ENCODE measurements at regions not wholly inside any gene's neighbourhood (a gene's known extent, or its start where the extent isn't known, plus 50 kb on each side); places are given as distances from the start of the nearest gene placed in this dataset.

DNA sequence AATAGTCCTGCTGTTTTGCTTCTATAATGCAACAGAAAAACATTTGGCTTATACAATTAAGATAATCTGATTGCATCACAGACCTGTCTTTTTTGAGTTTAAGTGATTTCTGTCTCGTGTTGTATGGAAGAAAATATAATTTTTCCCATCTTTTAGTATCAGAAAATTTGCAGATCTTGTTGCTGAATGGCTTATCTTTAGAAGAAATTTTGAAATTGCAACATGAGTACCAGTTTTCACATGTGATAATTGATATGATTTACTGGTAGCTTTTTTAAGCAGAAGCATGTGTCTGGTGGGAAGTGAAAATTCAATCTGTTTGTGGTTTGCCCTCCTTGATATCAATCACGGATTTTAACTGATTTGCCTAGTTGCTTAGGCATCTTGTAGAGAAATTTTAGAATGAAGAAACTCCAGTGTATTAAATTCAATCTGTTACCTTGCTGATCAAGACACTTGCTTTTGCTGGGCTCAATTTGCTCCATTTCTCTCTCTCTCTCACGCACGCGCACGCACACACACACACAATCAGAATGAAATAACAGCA is 89.8 kb upstream of the MYCBP2 start:
- TF ChIP-seq CTCF (IDR thresholded peaks at IDR 0.05 in 2 of 3, conservative IDR thresholded peaks at IDR 0.05 in 1 of 3; ENCODE audit: borderline replicate concordance in 1 of 3, insufficient read depth in 1 of 3, low read depth in 2 of 3, low read length in 2 of 3) (no peak), EZH2 (IDR thresholded peaks at IDR 0.05) (no peak), EGR1 (IDR thresholded peaks at IDR 0.05; ENCODE audit: low read depth) (no peak), EZH2phosphoT487 (IDR thresholded peaks at IDR 0.05; ENCODE audit: borderline replicate concordance) (no peak), POLR2AphosphoS5 (IDR thresholded peaks at IDR 0.05; ENCODE audit: low read depth, low read length) (no peak), REST (IDR thresholded peaks at IDR 0.05; ENCODE audit: low read depth) (no peak), POLR2A (IDR thresholded peaks at IDR 0.05; ENCODE audit: borderline replicate concordance, extremely low read depth, insufficient read depth, insufficient read length) (no peak), ATF3 (IDR thresholded peaks at IDR 0.05) (no peak)
- TF ChIP-seq, protein P1, sequence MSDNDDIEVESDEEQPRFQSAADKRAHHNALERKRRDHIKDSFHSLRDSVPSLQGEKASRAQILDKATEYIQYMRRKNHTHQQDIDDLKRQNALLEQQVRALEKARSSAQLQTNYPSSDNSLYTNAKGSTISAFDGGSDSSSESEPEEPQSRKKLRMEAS (IDR thresholded peaks at IDR 0.05), result no peak
